GM18517 (cell line): ENCODE measurements at regions not wholly inside any gene's neighbourhood (a gene's known extent, or its start where the extent isn't known, plus 50 kb on each side); places are given as distances from the start of the nearest gene placed in this dataset.
"Not testable (repeated sequence)": the region's sequence is repeated elsewhere in the genome, so short reads cannot be mapped to it uniquely, and the experiment has no call there.

Experiments
- ATAC-seq: cut with Tn5 transposase; IDR thresholded peaks from one replicate; pipeline ENCODE4 v1.9.1; 2021; ENCODE audit warnings: mild to moderate bottlenecking, moderate library complexity; ENCODE audit not compliant: unreplicated experiment

GRCh38 chrX:96183391-96183790, 501.3 kb upstream of the DIAPH2 start:
- no peak for ATAC-seq

- no peak for ATAC-seq
These were observed 500.8 kb upstream of the DIAPH2 start for GRCh38 chrX:96183843-96184242.

- no peak for ATAC-seq
These were observed 479.7 kb upstream of the DIAPH2 start for GRCh38 chrX:96204928-96205327.

GRCh38 chrX:96211953-96212352, 472.7 kb upstream of the DIAPH2 start:
- ATAC-seq: no peak

- not testable (repeated sequence) for ATAC-seq
These were observed 470.0 kb upstream of the DIAPH2 start for GRCh38 chrX:96214681-96215080.

- ATAC-seq: no peak
These were observed 460.4 kb upstream of the DIAPH2 start for GRCh38 chrX:96224279-96224678.

- no peak for ATAC-seq
These were observed 439.7 kb upstream of the DIAPH2 start for GRCh38 chrX:96244955-96245354.

GRCh38 chrX:96246436-96246835, 438.2 kb upstream of the DIAPH2 start:
- ATAC-seq: no peak
